Coronary artery (tissue), 2 donors: ENCODE measurements at regions not wholly inside any gene's neighbourhood (a gene's known extent, or its start where the extent isn't known, plus 50 kb on each side); places are given as distances from the start of the nearest gene placed in this dataset.

Source experiments
- DNase-seq: peaks from one replicate; pipeline ENCODE4 v3.0.0-alpha.2; 2017; ENCODE audit warnings: low spot score
- H3K27ac ChIP-seq, 2 donors: fragments of 200-600 bp; sonication (generic); one replicate each; pipeline ENCODE4 v1.5.1; 2016 to 2019
- H3K4me3 ChIP-seq: fragments of 200-600 bp; sonication (generic); 2 replicates; pipeline ENCODE4 v1.5.1; 2016; ENCODE audit warnings: mild to moderate bottlenecking, moderate library complexity
- CTCF ChIP-seq: fragments of 200-600 bp; sonication (generic); IDR thresholded peaks from one replicate; pipeline ENCODE4 v1.5.1; 2019; ENCODE audit warnings: antibody characterized with exemption

- no peak for TF ChIP-seq CTCF
These were observed 127.9 kb upstream of the EEPD1 start for GRCh38 chr7:36025190-36025589.

GRCh38 chr7:36029311-36029710 lies 123.7 kb upstream of the EEPD1 start:
- Histone ChIP-seq H3K4me3 (no peak overlapping the region), H3K27ac (no peak overlapping the region)
- no peak for DNase-seq
- TF ChIP-seq CTCF = no peak

More at GRCh38 chr7:36025190-36025589, 127.9 kb upstream of the EEPD1 start:
- no peak overlapping the region for H3K4me3 ChIP-seq
- H3K27ac ChIP-seq = no peak overlapping the region
- DNase-seq = no peak

GRCh38 chr7:36029853-36030515 lies 123.1 kb upstream of the EEPD1 start:
- H3K4me3 ChIP-seq = no peak overlapping the region
- no peak overlapping the region for H3K27ac ChIP-seq
- no peak for TF ChIP-seq CTCF
- no peak for DNase-seq

GRCh38 chr7:36032361-36032818 lies 120.7 kb upstream of the EEPD1 start:
- Histone ChIP-seq H3K4me3 (no peak overlapping the region), H3K27ac (no peak overlapping the region)
- no peak for DNase-seq
- no peak for TF ChIP-seq CTCF

- no peak overlapping the region for H3K4me3 ChIP-seq
- TF ChIP-seq CTCF = no peak
- no peak overlapping the region for H3K27ac ChIP-seq
- no peak for DNase-seq
These were observed 119.0 kb upstream of the EEPD1 start for GRCh38 chr7:36034020-36034419.

GRCh38 chr7:36035186-36035585 lies 117.9 kb upstream of the EEPD1 start:
- TF ChIP-seq CTCF = no peak
- no peak for DNase-seq
- Histone ChIP-seq H3K4me3 (no peak overlapping the region), H3K27ac (no peak overlapping the region)

GRCh38 chr7:36036590-36036989 lies 116.5 kb upstream of the EEPD1 start:
- no peak for TF ChIP-seq CTCF
- no peak for DNase-seq
- Histone ChIP-seq H3K27ac (peak overlapping the region; percentile 54 to 57), H3K4me3 (no peak overlapping the region)
